ENCODE measurements at regions not wholly inside any gene's neighbourhood (a gene's known extent, or its start where the extent isn't known, plus 50 kb on each side); places are given as distances from the start of the nearest gene placed in this dataset.

GRCh38 chr15:31162721-31163510 lies 61.4 kb upstream of the TRPM1 start (continued):
- TF ChIP-seq, protein P1, sequence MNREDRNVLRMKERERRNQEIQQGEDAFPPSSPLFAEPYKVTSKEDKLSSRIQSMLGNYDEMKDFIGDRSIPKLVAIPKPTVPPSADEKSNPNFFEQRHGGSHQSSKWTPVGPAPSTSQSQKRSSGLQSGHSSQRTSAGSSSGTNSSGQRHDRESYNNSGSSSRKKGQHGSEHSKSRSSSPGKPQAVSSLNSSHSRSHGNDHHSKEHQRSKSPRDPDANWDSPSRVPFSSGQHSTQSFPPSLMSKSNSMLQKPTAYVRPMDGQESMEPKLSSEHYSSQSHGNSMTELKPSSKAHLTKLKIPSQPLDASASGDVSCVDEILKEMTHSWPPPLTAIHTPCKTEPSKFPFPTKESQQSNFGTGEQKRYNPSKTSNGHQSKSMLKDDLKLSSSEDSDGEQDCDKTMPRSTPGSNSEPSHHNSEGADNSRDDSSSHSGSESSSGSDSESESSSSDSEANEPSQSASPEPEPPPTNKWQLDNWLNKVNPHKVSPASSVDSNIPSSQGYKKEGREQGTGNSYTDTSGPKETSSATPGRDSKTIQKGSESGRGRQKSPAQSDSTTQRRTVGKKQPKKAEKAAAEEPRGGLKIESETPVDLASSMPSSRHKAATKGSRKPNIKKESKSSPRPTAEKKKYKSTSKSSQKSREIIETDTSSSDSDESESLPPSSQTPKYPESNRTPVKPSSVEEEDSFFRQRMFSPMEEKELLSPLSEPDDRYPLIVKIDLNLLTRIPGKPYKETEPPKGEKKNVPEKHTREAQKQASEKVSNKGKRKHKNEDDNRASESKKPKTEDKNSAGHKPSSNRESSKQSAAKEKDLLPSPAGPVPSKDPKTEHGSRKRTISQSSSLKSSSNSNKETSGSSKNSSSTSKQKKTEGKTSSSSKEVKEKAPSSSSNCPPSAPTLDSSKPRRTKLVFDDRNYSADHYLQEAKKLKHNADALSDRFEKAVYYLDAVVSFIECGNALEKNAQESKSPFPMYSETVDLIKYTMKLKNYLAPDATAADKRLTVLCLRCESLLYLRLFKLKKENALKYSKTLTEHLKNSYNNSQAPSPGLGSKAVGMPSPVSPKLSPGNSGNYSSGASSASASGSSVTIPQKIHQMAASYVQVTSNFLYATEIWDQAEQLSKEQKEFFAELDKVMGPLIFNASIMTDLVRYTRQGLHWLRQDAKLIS (CRISPR knock-in tag; IDR thresholded peaks at IDR 0.05; ENCODE audit: borderline replicate concordance), result no peak
- TF ChIP-seq SP1 (CRISPR knock-in tag; conservative IDR thresholded peaks at IDR 0.05) (no peak), ATF2 (CRISPR knock-in tag; IDR thresholded peaks at IDR 0.05; ENCODE audit: borderline replicate concordance, low read depth) (no peak)

GRCh38 chr15:31163769-31164572 lies 62.4 kb upstream of the TRPM1 start:
- no peak for ATAC-seq
- TF ChIP-seq CBFB (CRISPR knock-in tag; IDR thresholded peaks at IDR 0.05; ENCODE audit: low read depth), result no peak
- no peak for TF ChIP-seq ZNF281 (CRISPR knock-in tag; IDR thresholded peaks at IDR 0.05)
- no peak for TF ChIP-seq ATF6 (CRISPR knock-in tag; IDR thresholded peaks at IDR 0.05)
- TF ChIP-seq, protein P2, sequence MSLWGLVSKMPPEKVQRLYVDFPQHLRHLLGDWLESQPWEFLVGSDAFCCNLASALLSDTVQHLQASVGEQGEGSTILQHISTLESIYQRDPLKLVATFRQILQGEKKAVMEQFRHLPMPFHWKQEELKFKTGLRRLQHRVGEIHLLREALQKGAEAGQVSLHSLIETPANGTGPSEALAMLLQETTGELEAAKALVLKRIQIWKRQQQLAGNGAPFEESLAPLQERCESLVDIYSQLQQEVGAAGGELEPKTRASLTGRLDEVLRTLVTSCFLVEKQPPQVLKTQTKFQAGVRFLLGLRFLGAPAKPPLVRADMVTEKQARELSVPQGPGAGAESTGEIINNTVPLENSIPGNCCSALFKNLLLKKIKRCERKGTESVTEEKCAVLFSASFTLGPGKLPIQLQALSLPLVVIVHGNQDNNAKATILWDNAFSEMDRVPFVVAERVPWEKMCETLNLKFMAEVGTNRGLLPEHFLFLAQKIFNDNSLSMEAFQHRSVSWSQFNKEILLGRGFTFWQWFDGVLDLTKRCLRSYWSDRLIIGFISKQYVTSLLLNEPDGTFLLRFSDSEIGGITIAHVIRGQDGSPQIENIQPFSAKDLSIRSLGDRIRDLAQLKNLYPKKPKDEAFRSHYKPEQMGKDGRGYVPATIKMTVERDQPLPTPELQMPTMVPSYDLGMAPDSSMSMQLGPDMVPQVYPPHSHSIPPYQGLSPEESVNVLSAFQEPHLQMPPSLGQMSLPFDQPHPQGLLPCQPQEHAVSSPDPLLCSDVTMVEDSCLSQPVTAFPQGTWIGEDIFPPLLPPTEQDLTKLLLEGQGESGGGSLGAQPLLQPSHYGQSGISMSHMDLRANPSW (CRISPR knock-in tag; conservative IDR thresholded peaks at IDR 0.05; ENCODE audit: low read depth), result no peak
- TF ChIP-seq, protein P3, sequence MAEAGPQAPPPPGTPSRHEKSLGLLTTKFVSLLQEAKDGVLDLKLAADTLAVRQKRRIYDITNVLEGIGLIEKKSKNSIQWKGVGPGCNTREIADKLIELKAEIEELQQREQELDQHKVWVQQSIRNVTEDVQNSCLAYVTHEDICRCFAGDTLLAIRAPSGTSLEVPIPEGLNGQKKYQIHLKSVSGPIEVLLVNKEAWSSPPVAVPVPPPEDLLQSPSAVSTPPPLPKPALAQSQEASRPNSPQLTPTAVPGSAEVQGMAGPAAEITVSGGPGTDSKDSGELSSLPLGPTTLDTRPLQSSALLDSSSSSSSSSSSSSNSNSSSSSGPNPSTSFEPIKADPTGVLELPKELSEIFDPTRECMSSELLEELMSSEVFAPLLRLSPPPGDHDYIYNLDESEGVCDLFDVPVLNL (CRISPR knock-in tag; IDR thresholded peaks at IDR 0.05; ENCODE audit: borderline replicate concordance, low read depth), result no peak
- TF ChIP-seq ZNF317 (CRISPR knock-in tag; IDR thresholded peaks at IDR 0.05; ENCODE audit: borderline replicate concordance, low read depth), result no peak
- TF ChIP-seq MYBL2 (CRISPR knock-in tag; IDR thresholded peaks at IDR 0.05), result no peak
- TF ChIP-seq ZNF532 (CRISPR knock-in tag; IDR thresholded peaks at IDR 0.05; ENCODE audit: borderline replicate concordance), result no peak
- no peak for TF ChIP-seq JUN (CRISPR knock-in tag; IDR thresholded peaks at IDR 0.05)

More at GRCh38 chr15:31163769-31164572, 62.4 kb upstream of the TRPM1 start:
- Mint-ChIP-seq H3K36me3 (no peaks in the 10 kb centered on the region), H3K9me3 (no peaks in the 10 kb centered on the region), H3K4me1 (peaks cover 27% of the 10 kb centered on the region), H3K27me3 (ENCODE audit: low read depth) (no peaks in the 10 kb centered on the region), H3K27ac (no peak overlapping the region), H3K4me3 (no peak overlapping the region)
- ChIA-PET CTCF (interaction anchor here (1.0 kb wide), 1 partner anchor 35 kb away, joined by 5 read pairs; no protein-coding TSS in a partner anchor), POLR2A (no interaction called here)
- no peak for DNase-seq (ENCODE audit: low spot score)

Data from WTC11 (cell line).